SK-N-SH (cell line): ENCODE measurements at regions not wholly inside any gene's neighbourhood (a gene's known extent, or its start where the extent isn't known, plus 50 kb on each side); places are given as distances from the start of the nearest gene placed in this dataset.

Experiments
- CTCF ChIA-PET: fragments of 300-600, 350-600 bp; formaldehyde crosslinking; extraction: SDS; loops from one replicate; lab custom pipeline; 2021; lab: Yijun Ruan, JAX
- POLR2A ChIA-PET: fragments of 350-600 bp; sonication (Branson Sonifier 250); formaldehyde crosslinking; extraction: SDS; loops from one replicate; lab custom pipeline; 2020; ENCODE audit warnings: antibody characterized with exemption, inconsistent platforms; lab: Yijun Ruan, JAX
- DNase-seq: peaks from one replicate; pipeline ENCODE4 v3.0.0; 2012
- H2AFZ ChIP-seq: fragments of 200-600 bp; sonication (generic); 2 replicates; pipeline ENCODE4 v1.8.1; 2016; ENCODE audit warnings: antibody characterized with exemption, mild to moderate bottlenecking, low read depth
- H3F3A ChIP-seq: fragments of 200-600 bp; sonication (generic); replicated peaks from 2 replicates; pipeline ENCODE3; 2016; ENCODE audit warnings: antibody characterized with exemption, mild to moderate bottlenecking; ENCODE audit not compliant: insufficient read depth
- H3K27ac ChIP-seq, 2 experiments: fragments of 200-500 bp in 1 of 2; fragments of 200-600 bp in 1 of 2; sonication (Bioruptor generic) in 1 of 2; sonication (generic), shearing (Covaris generic) in 1 of 2; 2 replicates each; pipeline versions ENCODE4 v1.5.1 to v1.6.1; 2014 to 2016; ENCODE audit warnings: low read depth in 2 of 2, inconsistent platforms in 1 of 2, low read length in 1 of 2, mild to moderate bottlenecking in 1 of 2, mixed read lengths in 1 of 2
- H3K27me3 ChIP-seq: fragments of 200-600 bp; sonication (generic), shearing (Covaris generic); 2 replicates; pipeline ENCODE4 v1.6.1; 2016; ENCODE audit warnings: mixed run types; ENCODE audit not compliant: insufficient read depth
- H3K36me3 ChIP-seq, 2 experiments: fragments of 200-500 bp in 1 of 2; fragments of 200-600 bp in 1 of 2; sonication (Bioruptor generic) in 1 of 2; sonication (generic) in 1 of 2; replicated peaks in 1 of 2; 2 replicates each; pipeline versions ENCODE3 to v1.5.1; 2014 to 2016; ENCODE audit warnings: low read length in 1 of 2, mild to moderate bottlenecking in 1 of 2; ENCODE audit not compliant: insufficient read depth in 2 of 2, control insufficient read depth in 1 of 2
- H3K4me1 ChIP-seq, 2 experiments: fragments of 200-500 bp in 1 of 2; fragments of 200-600 bp in 1 of 2; sonication (Bioruptor generic) in 1 of 2; sonication (generic), shearing (Covaris generic) in 1 of 2; 2 replicates each; pipeline versions ENCODE4 v1.5.1 to v1.6.1; 2014 to 2016; ENCODE audit warnings: low read depth in 1 of 2, low read length in 1 of 2, mixed run types in 1 of 2; ENCODE audit not compliant: insufficient read depth in 2 of 2, control insufficient read depth in 1 of 2
- H3K4me2 ChIP-seq: fragments of 200-600 bp; sonication (generic), shearing (Covaris generic); 2 replicates; pipeline ENCODE4 v1.6.1; 2017; ENCODE audit warnings: mixed run types
- H3K4me3 ChIP-seq, 2 experiments: fragments of 200-500 bp in 1 of 2; fragments of 200-600 bp in 1 of 2; sonication (Bioruptor generic) in 1 of 2; sonication (generic), shearing (Covaris generic) in 1 of 2; 2 replicates each; pipeline versions ENCODE4 v1.5.1 to v1.8.1; 2014 to 2016; ENCODE audit warnings: low read depth in 2 of 2, inconsistent platforms in 1 of 2, low read length in 1 of 2, mild to moderate bottlenecking in 1 of 2, mixed read lengths in 1 of 2, moderate library complexity in 1 of 2
- H3K79me2 ChIP-seq: fragments of 200-600 bp; sonication (generic); 2 replicates; pipeline ENCODE4 v1.8.1; 2017; ENCODE audit warnings: mild to moderate bottlenecking; ENCODE audit not compliant: insufficient read depth
- H3K9ac ChIP-seq: fragments of 200-600 bp; sonication (generic); 2 replicates; pipeline ENCODE4 v1.6.1; 2017; ENCODE audit warnings: mixed run types
- H3K9me2 ChIP-seq: fragments of 200-600 bp; sonication (generic); 2 replicates; pipeline ENCODE4 v1.6.1; 2017; ENCODE audit warnings: mixed run types
- H3K9me3 ChIP-seq: fragments of 200-600 bp; sonication (generic); 2 replicates; pipeline ENCODE4 v1.6.1; 2017; ENCODE audit warnings: mixed run types, mild to moderate bottlenecking, moderate library complexity
- H4K20me1 ChIP-seq: fragments of 200-600 bp; sonication (generic); 2 replicates; pipeline ENCODE4 v1.6.1; 2017; ENCODE audit warnings: mild to moderate bottlenecking, mixed run types; ENCODE audit not compliant: insufficient read depth
- JUND ChIP-seq: IDR thresholded peaks from 2 replicates; pipeline ENCODE4 v1.4.0; 2012
- NFIC ChIP-seq: IDR thresholded peaks from 2 replicates; pipeline ENCODE4 v1.4.0; 2012; ENCODE audit warnings: borderline replicate concordance
- SMC3 ChIP-seq: IDR thresholded peaks from 2 replicates; pipeline ENCODE4 v1.6.1; 2012; ENCODE audit warnings: low read depth, low read length, improper control_type of control experiment
- ZBTB33 ChIP-seq: IDR thresholded peaks from 2 replicates; pipeline ENCODE4 v1.4.0; 2012; ENCODE audit warnings: low read depth, borderline replicate concordance
- WGBS: methylation state at CpG from one replicate; pipeline ENCODE4 v1.1.6; 2017; ENCODE audit warnings: low lambda C conversion rate; 5-methylcytosine and 5-hydroxymethylcytosine counted together
- TF ChIP-seq, protein P1 (sequence below): fragments of 150-350 bp; IDR thresholded peaks from 2 replicates; pipeline ENCODE4 v1.6.1; 2016; ENCODE audit warnings: mild to moderate bottlenecking, low read depth, low read length

DNA sequence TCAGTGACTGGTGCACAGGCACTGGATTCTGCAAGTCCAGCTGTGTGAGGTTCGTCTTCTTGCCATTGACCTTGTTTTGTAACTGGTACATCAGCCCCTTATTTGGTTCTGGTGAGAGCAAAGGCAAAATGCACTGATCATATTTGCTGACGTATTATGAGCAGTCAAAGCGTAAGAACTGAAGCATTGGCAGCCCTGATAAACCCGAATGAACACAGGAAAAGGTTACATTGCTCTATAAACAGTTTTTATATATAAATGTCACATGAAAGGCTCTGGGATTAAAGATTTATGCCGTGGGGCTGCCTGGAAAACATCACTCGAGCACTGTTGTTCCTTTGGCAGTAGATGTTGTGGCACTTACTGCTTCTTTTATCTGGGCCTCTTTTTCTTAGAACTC, 167.9 kb downstream of the IRS1 start (continued):
- TF ChIP-seq, protein P1, sequence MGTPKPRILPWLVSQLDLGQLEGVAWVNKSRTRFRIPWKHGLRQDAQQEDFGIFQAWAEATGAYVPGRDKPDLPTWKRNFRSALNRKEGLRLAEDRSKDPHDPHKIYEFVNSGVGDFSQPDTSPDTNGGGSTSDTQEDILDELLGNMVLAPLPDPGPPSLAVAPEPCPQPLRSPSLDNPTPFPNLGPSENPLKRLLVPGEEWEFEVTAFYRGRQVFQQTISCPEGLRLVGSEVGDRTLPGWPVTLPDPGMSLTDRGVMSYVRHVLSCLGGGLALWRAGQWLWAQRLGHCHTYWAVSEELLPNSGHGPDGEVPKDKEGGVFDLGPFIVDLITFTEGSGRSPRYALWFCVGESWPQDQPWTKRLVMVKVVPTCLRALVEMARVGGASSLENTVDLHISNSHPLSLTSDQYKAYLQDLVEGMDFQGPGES: no peak
- no peak for TF ChIP-seq ZBTB33

- no peak overlapping the region for H3K4me2 ChIP-seq
- no peak for TF ChIP-seq NFIC
- ChIA-PET POLR2A (no interaction called here), CTCF (no interaction called here)
- no peaks in the 10 kb centered on the region for H3K4me1 ChIP-seq
- WGBS: 96% methylated on average over 3 of the region's 3 CpGs
- no peak for DNase-seq
- no peak overlapping the region for H3K4me3 ChIP-seq
- H3K9me3 ChIP-seq: no peaks in the 10 kb centered on the region
- 0 out of 2 replicates have a peak overlapping the region, but pooled peaks have one; percentile 62 for H2AFZ ChIP-seq
- no peaks in the 10 kb centered on the region for H3K79me2 ChIP-seq
- no peaks in the 10 kb centered on the region for H4K20me1 ChIP-seq
- H3K27ac ChIP-seq: no peak overlapping the region
- no peak overlapping the region for H3K9ac ChIP-seq
- H3K36me3 ChIP-seq: no peaks in the 10 kb centered on the region
- H3F3A ChIP-seq: no peaks in the 10 kb centered on the region
- no peaks in the 10 kb centered on the region for H3K9me2 ChIP-seq
- H3K27me3 ChIP-seq: no peaks in the 10 kb centered on the region
Measured at GRCh38 chr2:226631187-226631586, 168.4 kb downstream of the IRS1 start.

- Histone ChIP-seq H3K4me3 (no peak overlapping the region), H3K4me2 (no peak overlapping the region), H3K36me3 (no peaks in the 10 kb centered on the region), H3K9me2 (no peaks in the 10 kb centered on the region), H4K20me1 (no peaks in the 10 kb centered on the region), H3F3A (no peaks in the 10 kb centered on the region), H3K4me1 (no peaks in the 10 kb centered on the region; a peak in 1 of 4 replicates), H3K27ac (no peak overlapping the region), H2AFZ (no peak overlapping the region), H3K79me2 (no peaks in the 10 kb centered on the region), H3K27me3 (no peaks in the 10 kb centered on the region), H3K9ac (no peak overlapping the region), H3K9me3 (no peaks in the 10 kb centered on the region)
- CTCF ChIA-PET: no interaction called here
- POLR2A ChIA-PET: no interaction called here
- no peak for DNase-seq
- WGBS: 67% methylated on average over 2 of the region's 2 CpGs
- TF ChIP-seq JUND (no peak), NFIC (no peak), SMC3 (no peak)
Measured at GRCh38 chr2:226625946-226626345, 173.7 kb downstream of the IRS1 start.
